GM23338 (cell line): ENCODE measurements at regions not wholly inside any gene's neighbourhood (a gene's known extent, or its start where the extent isn't known, plus 50 kb on each side); places are given as distances from the start of the nearest gene placed in this dataset.

Experiments
- CTCF ChIP-seq, 2 experiments: fragments of 200-600 bp in 1 of 2; sonication (generic) in 1 of 2; conservative IDR thresholded peaks; 2 replicates each; pipeline versions ENCODE4 v1.5.1 to v1.6.1; 2016 to 2017; ENCODE audit warnings: antibody characterized with exemption in 2 of 2, low read depth in 2 of 2, mild to moderate bottlenecking in 2 of 2, moderate library complexity in 1 of 2
- JUNB ChIP-seq: IDR thresholded peaks from one replicate; pipeline ENCODE4 v1.6.1; 2016; ENCODE audit warnings: antibody characterized with exemption; ENCODE audit not compliant: unreplicated experiment
- NANOG ChIP-seq: IDR thresholded peaks from 2 replicates; pipeline ENCODE4 v1.6.1; 2016; ENCODE audit warnings: antibody characterized with exemption, borderline replicate concordance
- REST ChIP-seq: IDR thresholded peaks from one replicate; pipeline ENCODE4 v1.6.1; 2018; ENCODE audit warnings: antibody characterized with exemption; ENCODE audit not compliant: unreplicated experiment
- STAT1 ChIP-seq: IDR thresholded peaks from one replicate; pipeline ENCODE4 v1.6.1; 2016; ENCODE audit warnings: antibody characterized with exemption; ENCODE audit not compliant: unreplicated experiment
- ZNF462 ChIP-seq: fragments of 250-450 bp; sonication (Bioruptor Pico); IDR thresholded peaks from 2 replicates; pipeline ENCODE4 v1.5.0; 2020; ENCODE audit warnings: mild to moderate bottlenecking, moderate library complexity

- TF ChIP-seq ZNF462 (CRISPR knock-in tag), result no peak
- TF ChIP-seq JUNB, result no peak
- TF ChIP-seq STAT1, result no peak
- TF ChIP-seq REST, result no peak
- TF ChIP-seq CTCF (conservative IDR thresholded peaks at IDR 0.05; ENCODE audit: low read depth in 2 of 2), result no peak
- TF ChIP-seq NANOG, result no peak
Observed at GRCh38 chr11:111148953-111149352, 96.6 kb upstream of the POU2AF2 start (continued).
